Stomach (tissue), 8 donors: ENCODE measurements at regions not wholly inside any gene's neighbourhood (a gene's known extent, or its start where the extent isn't known, plus 50 kb on each side); places are given as distances from the start of the nearest gene placed in this dataset.
"Not testable (repeated sequence)": the region's sequence is repeated elsewhere in the genome, so short reads cannot be mapped to it uniquely, and the experiment has no call there.

ENCODE experiments used
- DNase-seq, 2 donors: peaks; one replicate each; pipeline versions ENCODE4 v3.0.0 to v3.0.0-alpha.2; 2013 to 2019
- H3K27ac ChIP-seq, 5 donors: fragments of 200-600 bp in 4 of 5; sonication (generic) in 4 of 5; one replicate each; pipeline ENCODE4 v1.5.1; 2013 to 2019; ENCODE audit warnings: mild to moderate bottlenecking in 1 of 5, moderate library complexity in 1 of 5
- H3K27me3 ChIP-seq, 3 donors: fragments of 200-600 bp; sonication (generic); one replicate each; pipeline ENCODE4 v1.5.1; 2017 to 2019; ENCODE audit warnings: mixed run types in 1 of 3
- H3K36me3 ChIP-seq, 4 donors: fragments of 200-600 bp; sonication (generic); 1 replicate in 3 of 4; 2 replicates in 1 of 4; pipeline ENCODE4 v1.5.1; 2016 to 2019
- H3K4me1 ChIP-seq, 4 donors: fragments of 200-600 bp; sonication (generic); one replicate each; pipeline ENCODE4 v1.5.1; 2016 to 2019
- H3K4me3 ChIP-seq, 4 donors: fragments of 200-600 bp; sonication (generic) in 3 of 4; one replicate each; pipeline ENCODE4 v1.5.1; 2016 to 2019; ENCODE audit warnings: mild to moderate bottlenecking in 1 of 4
- H3K9me3 ChIP-seq, 4 donors: fragments of 200-600 bp; sonication (generic); one replicate each; pipeline ENCODE4 v1.5.1; 2016 to 2019
- CTCF ChIP-seq, 7 experiments: fragments of 450-650 bp in 4 of 7; fragments of 200-600 bp in 3 of 7; sonication (generic) in 3 of 7; IDR thresholded peaks; one replicate each; pipeline ENCODE4 v1.5.1; 2016 to 2019; ENCODE audit warnings: antibody characterized with exemption in 7 of 7, control low read depth in 2 of 7, mild to moderate bottlenecking in 1 of 7
- EP300 ChIP-seq: sonication (generic); formaldehyde crosslinking; IDR thresholded peaks from one replicate; pipeline ENCODE4 v1.6.1; 2017; ENCODE audit warnings: antibody characterized with exemption
- POLR2A ChIP-seq, 4 donors: fragments of 450-650 bp; IDR thresholded peaks; one replicate each; pipeline ENCODE4 v1.6.1; 2016; ENCODE audit warnings: antibody characterized with exemption in 4 of 4, control low read depth in 2 of 4, mild to moderate bottlenecking in 1 of 4, moderate library complexity in 1 of 4
- POLR2AphosphoS5 ChIP-seq, 3 donors: sonication (generic); formaldehyde crosslinking; IDR thresholded peaks; one replicate each; pipeline ENCODE4 v1.6.1; 2016; ENCODE audit warnings: antibody characterized with exemption in 3 of 3
- WGBS, 5 donors: extraction: QIAGEN DNeasy Blood & Tissue Kit in 3 of 5; methylation state at CpG; one replicate each; pipeline versions ENCODE4 v1.1.5 to v1.1.7; 2013 to 2018; 5-methylcytosine and 5-hydroxymethylcytosine counted together
- intact Hi-C: fragments of 100-400 bp; cut with DNase I; formaldehyde crosslinking; loops from one replicate; pipeline ENCODE4 v1.15.1; 2023; ENCODE audit warnings: low total_unique reads
- donor health status: healthy with polysubstance abuse.
- donor health status: Bipolar disorder and iron deficiency.
- donor health status: healthy.

DNA sequence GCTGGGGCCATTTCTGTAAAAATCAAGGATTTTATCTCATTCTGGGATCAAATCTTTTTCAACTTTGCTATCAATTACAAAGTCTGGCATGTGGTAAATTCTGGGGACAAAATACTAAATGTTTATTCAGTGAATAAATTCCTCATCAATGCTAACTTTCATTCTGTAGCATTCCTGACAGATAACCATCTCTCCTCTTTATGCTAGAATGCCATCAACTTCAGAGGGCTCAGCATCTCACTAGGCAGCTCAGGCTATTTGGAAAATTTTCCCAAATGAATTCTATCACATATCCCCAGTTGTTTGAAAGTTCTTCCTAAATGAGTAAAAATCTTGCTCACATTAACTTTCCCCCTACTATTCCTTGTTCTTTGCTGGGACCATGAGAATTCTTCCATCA, 163.0 kb upstream of the DAB1 start:
- no peak overlapping the region for H3K4me3 ChIP-seq
- no peak for DNase-seq
- no peaks in the 10 kb centered on the region for H3K36me3 ChIP-seq
- H3K27ac ChIP-seq, result no peak overlapping the region
- intact Hi-C loops, result no loop called here
- no peaks in the 10 kb centered on the region for H3K27me3 ChIP-seq
- no peaks in the 10 kb centered on the region for H3K9me3 ChIP-seq
- TF ChIP-seq POLR2AphosphoS5 (IDR thresholded peaks at IDR 0.05), result no peak
- TF ChIP-seq POLR2A (IDR thresholded peaks at IDR 0.05), result no peak
- TF ChIP-seq EP300, result no peak
- TF ChIP-seq CTCF (IDR thresholded peaks at IDR 0.05), result no peak
- H3K4me1 ChIP-seq, result no peaks in the 10 kb centered on the region

GRCh38 chr1:57578680-57579079, 154.8 kb upstream of the DAB1 start:
- DNase-seq, result no peak
- Histone ChIP-seq H3K36me3 (no peaks in the 10 kb centered on the region), H3K4me3 (no peak overlapping the region), H3K27ac (no peak overlapping the region), H3K27me3 (no peaks in the 10 kb centered on the region), H3K9me3 (no peaks in the 10 kb centered on the region), H3K4me1 (peaks cover 0 to 44% (median 25%) of the 10 kb centered on the region in 4 donors)
- TF ChIP-seq POLR2A (IDR thresholded peaks at IDR 0.05) (no peak), POLR2AphosphoS5 (IDR thresholded peaks at IDR 0.05) (peak in 1 of 3 donors; percentile 26), CTCF (IDR thresholded peaks at IDR 0.05) (no peak), EP300 (no peak)
- intact Hi-C loops, result no loop called here

- no peak overlapping the region for H3K4me3 ChIP-seq
- DNase-seq, result no peak
- peaks cover 0 to 44% (median 25%) of the 10 kb centered on the region in 4 donors for H3K4me1 ChIP-seq
- intact Hi-C loops, result no loop called here
- no peaks in the 10 kb centered on the region for H3K36me3 ChIP-seq
- H3K27ac ChIP-seq, result no peak overlapping the region
- 83 to 100% (median 86%) methylated on average over 2 of the region's 2 CpGs for WGBS, 5 donors
- no peaks in the 10 kb centered on the region for H3K9me3 ChIP-seq
- TF ChIP-seq EP300, result no peak
- no peaks in the 10 kb centered on the region for H3K27me3 ChIP-seq
These were observed 154.2 kb upstream of the DAB1 start for GRCh38 chr1:57578099-57578498.

DNA sequence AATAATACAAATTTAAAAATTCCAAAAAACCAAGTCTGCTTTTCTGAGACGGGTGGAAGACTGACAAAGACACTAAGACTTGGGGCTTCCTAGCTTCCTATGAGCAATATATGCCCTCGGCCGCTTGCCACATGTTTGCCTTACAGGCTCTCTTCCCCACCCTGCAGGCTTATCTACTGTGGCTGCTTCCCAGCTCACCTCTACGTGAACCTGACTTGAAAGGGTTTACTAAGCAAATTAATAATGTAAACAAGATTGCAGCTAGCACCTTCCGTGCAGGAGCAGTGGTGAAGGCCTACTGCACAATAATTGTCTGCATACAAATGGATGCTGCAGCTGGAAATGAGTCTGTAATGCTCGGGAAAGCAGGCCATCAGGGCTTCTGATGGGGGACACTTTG, 152.9 kb upstream of the DAB1 start:
- H3K4me3 ChIP-seq, result no peak overlapping the region
- no peaks in the 10 kb centered on the region for H3K9me3 ChIP-seq
- peak in 2 of 3 donors; percentile 73 to 87 for TF ChIP-seq POLR2AphosphoS5 (IDR thresholded peaks at IDR 0.05)
- TF ChIP-seq POLR2A (IDR thresholded peaks at IDR 0.05), result no peak
- 24 to 44% (median 29%) methylated on average over 6 of the region's 6 CpGs for WGBS, 5 donors
- no peak overlapping the region for H3K27ac ChIP-seq
- intact Hi-C loops, result no loop called here
- peak; percentile 82 to 88 for DNase-seq
- H3K27me3 ChIP-seq, result no peaks in the 10 kb centered on the region
- no peaks in the 10 kb centered on the region for H3K36me3 ChIP-seq
- H3K4me1 ChIP-seq, result peaks cover 0 to 44% (median 25%) of the 10 kb centered on the region in 4 donors

DNA sequence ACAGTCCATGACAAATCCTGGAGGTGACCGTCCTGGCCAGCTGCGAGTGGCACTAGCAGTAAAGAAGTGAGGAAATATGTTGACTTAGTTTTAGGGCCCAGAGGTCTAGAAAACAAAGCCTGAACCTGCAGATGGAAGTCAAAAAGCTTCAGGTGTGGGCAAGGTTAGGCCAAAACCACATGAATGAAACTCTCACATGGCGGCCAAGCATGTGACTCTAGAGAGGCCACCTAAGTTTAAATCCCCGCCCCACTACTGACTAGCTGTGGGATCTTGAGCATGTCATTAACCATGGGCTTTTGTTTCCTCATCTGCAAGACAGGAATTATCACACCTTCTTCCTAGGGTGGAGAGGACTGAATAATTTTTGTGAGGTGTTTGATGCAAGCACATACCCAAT, 148.2 kb upstream of the DAB1 start:
- H3K36me3 ChIP-seq, result no peaks in the 10 kb centered on the region
- no peaks in the 10 kb centered on the region for H3K9me3 ChIP-seq
- H3K4me3 ChIP-seq, result no peak overlapping the region
- no peak for DNase-seq
- intact Hi-C loops, result no loop called here
- H3K4me1 ChIP-seq, result peaks cover 0 to 22% (median 11%) of the 10 kb centered on the region in 4 donors
- TF ChIP-seq CTCF (IDR thresholded peaks at IDR 0.05), result no peak
- TF ChIP-seq POLR2A (IDR thresholded peaks at IDR 0.05), result no peak
- TF ChIP-seq POLR2AphosphoS5 (IDR thresholded peaks at IDR 0.05), result no peak
- no peak for TF ChIP-seq EP300
- no peaks in the 10 kb centered on the region for H3K27me3 ChIP-seq
- 95 to 98% (median 97%) methylated on average over 4 of the region's 4 CpGs for WGBS, 5 donors
- H3K27ac ChIP-seq, result no peak overlapping the region

- H3K27me3 ChIP-seq, H3K27ac ChIP-seq, DNase-seq, H3K36me3 ChIP-seq, H3K9me3 ChIP-seq, H3K4me1 ChIP-seq, intact Hi-C loops, H3K4me3 ChIP-seq: not testable (repeated sequence)
- WGBS, 5 donors, result 79 to 90% (median 86%) methylated on average over 3 of the region's 3 CpGs
These were observed 134.2 kb upstream of the DAB1 start for GRCh38 chr1:57558066-57558465.
